ENCODE measurements at regions not wholly inside any gene's neighbourhood (a gene's known extent, or its start where the extent isn't known, plus 50 kb on each side); places are given as distances from the start of the nearest gene placed in this dataset.
"Not testable (repeated sequence)": the region's sequence is repeated elsewhere in the genome, so short reads cannot be mapped to it uniquely, and the experiment has no call there.

DNA sequence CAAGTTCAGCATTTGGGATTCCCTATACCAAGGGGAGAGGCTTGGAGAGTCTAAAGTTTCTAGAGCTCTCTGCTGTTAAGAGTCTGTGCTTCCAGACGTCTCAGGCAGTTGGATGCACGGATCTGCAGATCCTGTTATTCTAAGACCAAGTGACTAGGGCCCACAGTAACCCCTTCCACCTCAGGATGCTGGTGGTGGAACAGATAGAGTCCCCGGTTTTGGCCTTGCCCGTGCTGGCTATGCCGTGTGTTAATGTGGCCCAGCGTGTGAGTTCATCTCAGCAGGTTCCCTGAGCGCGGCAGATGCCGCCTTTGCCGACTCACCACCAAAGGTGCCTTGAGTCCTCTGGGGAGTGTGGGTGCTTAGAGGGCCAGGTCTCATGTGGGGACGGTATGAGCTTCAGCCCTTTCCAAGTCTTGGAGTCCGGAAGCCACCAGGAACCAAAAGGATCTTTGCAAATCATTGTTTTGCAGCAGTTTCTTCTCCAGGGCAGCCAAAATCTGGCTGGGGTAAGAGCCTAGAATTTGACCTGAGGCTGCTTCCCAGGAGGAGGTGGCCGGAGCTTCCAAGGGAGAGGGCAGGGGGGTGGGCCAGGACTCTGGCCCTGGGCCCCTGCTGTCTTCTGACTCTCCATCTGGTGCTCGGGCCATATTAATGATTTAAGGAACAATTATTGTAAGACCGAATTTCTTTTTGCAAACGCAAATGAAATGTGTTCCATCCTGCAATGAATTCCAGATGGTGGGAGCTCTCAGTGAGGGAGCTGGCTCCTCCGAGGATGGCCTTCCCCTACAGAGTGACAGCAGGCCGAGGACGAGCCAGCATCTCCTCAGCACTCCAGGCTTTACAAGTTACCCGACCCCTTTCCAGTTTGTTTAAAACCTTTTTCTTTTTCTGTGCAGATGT, 205.7 kb downstream of the FOXD2 start:
- DNase-seq (no peak), ATAC-seq (no peak)
- intact Hi-C loops (cut with DNase I, micrococcal nuclease) = no loop called here

DNA sequence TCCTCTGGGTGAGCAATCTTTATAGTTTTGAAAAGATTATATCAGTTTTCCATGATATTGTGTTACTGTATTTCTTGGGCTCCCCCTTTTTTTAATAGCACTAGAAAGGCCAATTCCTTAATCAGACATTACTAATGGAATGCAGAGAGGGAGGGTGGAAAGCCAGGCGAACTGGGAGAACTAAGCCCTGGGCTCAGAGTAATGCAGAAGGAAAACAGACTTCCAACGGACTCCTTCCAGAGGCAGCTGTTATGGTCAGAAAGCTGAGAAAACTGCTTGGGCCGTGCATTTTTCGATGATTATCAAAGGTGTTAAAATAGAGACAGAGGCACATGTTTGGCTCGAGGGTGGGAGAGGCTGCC, 206.3 kb downstream of the FOXD2 start:
- no peak for DNase-seq
- ATAC-seq = no peak
- intact Hi-C loops (cut with DNase I, micrococcal nuclease) = no loop called here

DNA sequence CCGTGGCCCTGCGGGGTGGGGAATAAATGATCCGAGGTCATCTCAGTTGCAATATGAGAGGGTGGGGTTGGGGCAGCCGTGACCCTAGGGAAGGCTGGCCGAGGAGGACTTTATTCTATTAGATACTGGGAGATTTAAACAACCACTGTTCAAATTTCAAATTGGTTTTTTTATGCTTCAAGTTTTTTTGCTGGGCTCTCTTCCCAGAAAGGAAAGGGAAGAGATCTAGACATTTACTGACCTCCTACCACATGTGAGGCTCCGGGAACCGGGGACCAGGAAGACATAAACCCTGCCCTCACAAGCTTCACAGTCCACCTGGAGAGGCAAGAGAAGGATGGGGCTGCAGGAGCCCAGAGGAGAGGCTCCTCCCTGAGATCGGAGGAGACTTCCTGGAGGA, 207.3 kb downstream of the FOXD2 start:
- intact Hi-C loops (cut with DNase I, micrococcal nuclease) = no loop called here
- ATAC-seq (peak; percentile 34), DNase-seq (no peak)

DNA sequence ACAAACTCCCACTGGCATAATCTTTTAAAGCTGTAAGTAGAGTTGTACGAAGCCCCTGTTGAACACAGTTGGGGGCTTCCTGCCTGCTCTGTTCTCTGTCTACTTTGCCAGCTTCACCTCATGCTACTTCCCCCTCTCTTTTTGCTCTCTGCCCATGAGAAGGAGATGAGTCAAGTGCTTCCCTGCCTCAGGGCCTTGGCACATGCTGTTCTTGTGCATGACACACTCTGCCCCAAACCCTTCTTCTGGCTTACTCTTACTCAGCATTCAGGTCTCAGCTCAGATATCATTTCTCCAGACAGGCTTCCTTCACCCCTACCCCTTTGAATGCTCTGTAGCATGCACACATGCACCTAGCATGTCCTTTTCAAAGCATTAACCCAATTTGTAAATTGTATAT, 208.8 kb downstream of the FOXD2 start:
- ATAC-seq (no peak), DNase-seq (no peak)
- intact Hi-C loops (cut with DNase I, micrococcal nuclease) = no loop called here

DNA sequence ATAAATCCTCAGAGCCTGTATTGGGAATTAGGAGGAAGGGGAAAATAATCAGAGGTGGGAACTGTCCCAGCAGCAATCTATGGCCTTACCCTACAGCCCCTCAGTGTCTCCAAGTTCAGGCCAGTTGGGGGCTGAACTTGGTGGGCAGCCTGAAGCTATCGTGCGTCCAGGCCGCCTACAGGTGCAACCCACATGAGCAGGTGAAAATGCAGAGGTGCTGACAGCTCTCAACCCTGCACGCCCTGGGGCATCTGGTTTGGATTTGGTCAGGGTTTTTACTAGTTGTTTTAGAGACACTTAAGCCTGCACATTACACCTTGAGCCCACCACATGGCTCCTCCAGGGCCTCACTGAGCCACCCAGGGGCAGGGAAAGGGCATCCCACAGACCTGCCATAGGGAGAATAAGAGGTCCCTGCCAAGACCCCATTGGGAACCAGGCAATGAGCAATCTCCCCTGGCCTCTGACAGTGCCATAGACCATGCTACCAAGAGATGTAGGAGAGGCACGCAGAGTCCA, 209.5 kb downstream of the FOXD2 start:
- DNase-seq (peak in 1 of 2 donors; percentile 16), ATAC-seq (no peak)
- intact Hi-C loops (cut with DNase I, micrococcal nuclease) = no loop called here

DNA sequence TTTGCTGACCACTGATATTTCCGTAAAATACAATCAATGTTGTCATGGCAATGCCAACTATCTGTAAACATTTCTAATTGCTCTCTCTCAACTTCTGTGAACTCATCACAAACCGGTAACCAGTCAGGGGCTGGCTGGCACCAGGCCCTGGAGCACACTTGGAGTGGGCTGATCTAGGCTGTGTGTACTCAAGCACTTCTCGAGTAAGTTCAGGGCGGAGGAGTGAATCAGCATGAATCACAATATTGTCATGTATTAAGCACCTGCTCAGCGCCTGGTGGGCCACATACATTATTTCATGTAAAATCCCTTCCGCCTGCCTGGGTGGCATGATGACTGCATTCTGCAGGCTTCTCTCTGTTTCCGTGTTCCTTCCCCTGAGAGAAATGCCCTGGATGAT, 212.4 kb downstream of the FOXD2 start:
- ATAC-seq (peak; percentile 50), DNase-seq (peak; percentile 38 to 45)
- intact Hi-C loops (cut with DNase I, micrococcal nuclease) = no loop called here

DNA sequence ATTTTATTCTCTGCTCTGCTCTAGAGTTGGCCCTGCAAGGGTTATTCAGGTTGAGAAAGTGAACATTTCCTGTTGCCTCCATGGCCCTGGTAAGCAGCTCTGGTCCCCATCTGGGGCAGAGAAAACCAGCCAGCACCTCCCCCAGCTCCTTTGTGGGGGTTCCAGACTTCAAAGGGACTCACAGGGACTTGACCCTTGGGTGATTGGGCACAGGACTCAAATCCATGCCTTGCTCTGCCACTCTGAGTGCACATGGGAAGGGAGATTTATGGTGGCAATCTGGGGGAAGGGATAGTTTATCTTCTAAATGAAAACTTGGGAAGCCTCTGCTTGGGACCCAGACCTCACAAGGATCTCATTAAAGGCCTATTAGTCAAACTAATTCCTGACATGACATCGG, 212.8 kb downstream of the FOXD2 start:
- no peak for DNase-seq
- intact Hi-C loops (cut with DNase I, micrococcal nuclease) = no loop called here
- ATAC-seq = peak; percentile 2

DNA sequence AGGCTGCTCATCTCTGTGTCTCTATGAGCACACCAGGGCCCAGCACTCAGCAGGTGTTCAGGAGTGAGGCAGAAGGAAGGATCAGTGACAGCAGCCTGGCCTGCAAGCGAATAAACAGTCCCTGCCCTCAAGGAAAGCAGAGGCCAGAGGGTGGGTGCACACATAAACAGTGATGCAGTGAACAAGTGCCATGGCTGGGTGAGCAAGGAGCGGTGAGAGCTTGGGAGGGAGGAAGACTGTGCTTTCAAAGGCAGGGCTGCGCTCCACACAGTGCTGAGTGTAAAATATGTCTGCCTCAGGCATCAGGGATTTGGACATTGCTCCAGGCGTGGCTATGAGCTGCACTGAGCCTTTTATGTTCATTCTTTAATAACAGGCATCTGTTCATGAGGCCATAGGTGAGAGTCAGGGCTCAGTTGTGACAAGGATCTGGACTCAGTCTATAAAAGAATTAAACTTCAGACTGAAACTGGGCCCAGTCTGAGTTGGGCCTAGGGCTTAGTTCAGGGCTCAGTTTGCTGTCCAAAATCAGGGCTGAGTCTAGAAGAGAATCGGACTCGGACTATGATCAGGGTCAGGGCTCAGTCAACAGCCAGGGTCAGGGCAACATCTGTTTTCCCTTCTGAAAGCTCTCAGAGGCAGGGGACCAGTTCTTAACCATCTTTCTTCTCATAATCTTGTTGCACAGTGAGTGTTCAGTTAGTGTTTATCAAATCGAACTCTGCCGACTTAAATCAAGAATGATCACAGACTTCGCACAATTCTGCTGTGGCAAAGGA, 213.7 kb downstream of the FOXD2 start:
- intact Hi-C loops (cut with DNase I, micrococcal nuclease) = no loop called here
- ATAC-seq (peak; percentile 92), DNase-seq (peak; percentile 63 to 67)

DNA sequence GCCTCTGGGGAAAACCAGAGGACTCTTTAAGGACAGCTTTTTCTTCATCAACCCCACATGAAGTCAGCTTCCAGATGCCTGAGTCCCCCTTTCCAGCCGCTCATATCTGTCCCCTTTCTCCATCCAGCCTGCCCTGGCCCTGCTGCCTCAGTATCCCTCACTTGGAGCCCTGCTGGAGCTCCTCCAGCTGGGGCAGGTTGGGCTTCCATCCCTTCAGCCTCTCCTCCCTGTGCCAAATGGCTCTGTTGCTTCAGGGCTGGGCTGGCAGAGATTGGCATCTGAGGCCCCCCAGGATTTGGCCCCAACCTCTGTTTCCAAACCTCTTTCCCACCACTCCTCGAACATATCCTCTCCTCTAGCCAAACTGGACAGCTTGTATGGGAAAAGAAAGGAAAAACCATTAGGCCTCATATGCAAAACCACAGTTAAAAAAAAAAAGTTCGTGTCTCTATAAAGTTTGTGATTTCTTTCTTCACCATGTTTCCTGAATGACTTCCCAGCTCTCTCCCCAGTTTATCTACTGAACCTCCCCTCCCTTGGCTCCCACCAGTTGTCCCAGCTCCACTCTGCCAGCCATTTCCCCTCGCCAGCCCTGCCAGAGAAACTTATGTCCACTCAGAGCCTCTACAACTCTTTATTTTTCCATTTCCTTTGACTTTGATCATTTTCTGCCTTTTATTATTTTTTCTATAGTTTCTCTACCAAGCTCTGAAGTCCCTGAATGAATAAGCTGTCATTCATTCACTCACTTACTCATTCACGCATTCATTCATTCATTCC, 217.9 kb downstream of the FOXD2 start:
- DNase-seq = no peak
- intact Hi-C loops (cut with DNase I, micrococcal nuclease) = no loop called here
- ATAC-seq = no peak

DNA sequence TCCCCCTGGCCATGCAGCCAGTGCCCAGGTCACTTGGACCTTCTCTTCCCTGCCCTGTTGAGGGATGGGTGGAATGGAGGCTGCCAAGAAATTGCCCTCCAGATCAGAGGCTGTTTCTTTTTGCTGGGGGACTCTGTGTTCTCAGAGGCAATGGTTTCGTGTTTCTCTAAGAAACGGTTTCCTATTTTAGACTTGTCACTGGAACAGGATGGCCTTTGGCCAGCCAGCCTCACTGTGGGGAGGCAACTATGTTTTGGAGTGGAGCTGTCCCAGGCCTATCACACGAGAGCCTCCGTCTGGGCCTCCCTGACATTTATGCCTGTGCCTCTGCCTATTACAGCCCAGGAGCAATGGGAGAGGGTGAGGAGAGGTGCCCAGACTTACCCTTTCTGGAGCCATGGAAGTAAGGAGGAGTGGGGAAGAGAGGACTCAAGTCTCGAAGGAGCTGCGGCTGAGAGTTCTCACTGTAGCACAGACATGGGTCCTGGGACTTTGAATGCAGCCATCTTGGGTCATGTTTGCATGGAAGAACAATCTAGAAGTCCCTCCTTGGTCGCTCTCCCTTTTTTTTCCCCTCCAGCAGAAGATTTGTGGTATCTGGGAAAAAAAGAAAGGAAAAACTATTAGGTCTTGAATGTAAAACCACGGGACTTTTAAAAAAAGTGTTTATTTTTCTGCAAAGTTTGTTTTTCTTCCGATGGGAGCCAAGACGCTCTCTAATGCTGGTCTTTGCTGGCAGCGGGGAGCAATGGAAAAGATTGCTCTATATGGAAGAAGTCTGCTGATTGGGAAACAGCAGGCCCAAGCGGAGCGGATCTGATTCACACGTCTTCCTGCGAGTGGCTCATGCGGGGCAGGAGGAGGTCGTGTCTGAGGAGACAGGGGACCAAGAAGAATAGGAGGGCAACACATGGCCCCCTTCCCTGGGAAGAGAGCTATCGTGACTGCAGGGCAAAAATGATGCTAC, 219.2 kb downstream of the FOXD2 start:
- intact Hi-C loops (cut with DNase I, micrococcal nuclease) = no loop called here
- DNase-seq (no peak), ATAC-seq (no peak)

DNA sequence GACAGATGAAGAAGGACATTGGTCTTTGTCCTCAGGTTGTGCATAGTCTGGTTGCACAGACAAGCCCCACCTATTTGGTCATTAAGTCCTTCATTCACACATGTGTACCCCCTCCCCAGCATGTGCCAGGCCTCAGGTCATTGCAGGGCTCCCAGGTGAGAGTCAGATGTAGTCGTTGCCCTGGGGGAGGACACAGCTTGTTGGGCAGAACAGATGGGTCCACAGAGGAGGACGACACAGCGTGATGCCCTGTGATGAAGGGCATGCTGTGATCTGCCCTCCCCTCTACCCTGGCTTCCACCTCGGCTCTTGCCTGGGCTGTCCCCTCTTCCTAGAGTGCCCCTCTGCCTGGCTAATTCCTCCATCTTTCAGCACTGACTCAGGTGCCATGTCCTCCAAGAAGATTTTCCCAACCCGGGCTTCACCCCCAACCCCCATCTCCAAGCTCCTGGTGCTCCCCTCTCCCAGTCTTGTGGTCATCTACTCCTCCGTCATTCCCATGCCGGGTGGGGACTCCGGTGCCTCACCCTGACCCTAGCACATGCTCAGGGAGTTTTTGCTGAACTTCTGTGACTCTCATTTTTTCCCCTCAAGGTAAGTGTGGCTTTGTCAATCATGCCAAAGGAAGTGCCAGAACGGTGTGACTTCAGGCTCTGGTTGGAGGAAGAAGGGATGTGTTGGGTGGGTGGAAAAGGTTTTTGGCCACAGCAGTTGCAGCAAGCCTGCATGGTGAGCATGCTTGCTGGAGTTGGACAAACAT, 220.5 kb downstream of the FOXD2 start:
- ATAC-seq (no peak), DNase-seq (no peak)
- intact Hi-C loops (cut with DNase I, micrococcal nuclease) = no loop called here

DNA sequence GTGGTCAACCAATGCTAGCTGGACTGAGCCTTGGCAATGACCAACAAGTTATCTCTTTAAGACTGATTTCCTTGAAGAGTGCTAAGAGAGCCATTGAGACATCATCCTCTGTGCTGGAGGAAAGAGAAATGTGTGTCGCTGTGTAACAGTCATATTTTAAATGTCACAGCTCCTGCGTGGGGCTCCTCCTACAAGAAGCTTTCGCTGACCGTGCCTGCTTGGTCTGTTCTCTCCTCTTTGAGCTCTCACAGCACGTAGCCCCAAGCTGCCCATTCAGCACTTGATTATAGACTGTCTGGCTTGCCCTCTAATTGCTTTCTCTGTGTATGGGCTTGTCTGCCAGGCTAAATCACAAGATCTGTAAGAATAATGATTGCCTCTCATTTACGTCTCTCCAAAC, 221.3 kb downstream of the FOXD2 start:
- ATAC-seq = no peak
- no peak for DNase-seq
- intact Hi-C loops (cut with DNase I, micrococcal nuclease) = no loop called here

DNA sequence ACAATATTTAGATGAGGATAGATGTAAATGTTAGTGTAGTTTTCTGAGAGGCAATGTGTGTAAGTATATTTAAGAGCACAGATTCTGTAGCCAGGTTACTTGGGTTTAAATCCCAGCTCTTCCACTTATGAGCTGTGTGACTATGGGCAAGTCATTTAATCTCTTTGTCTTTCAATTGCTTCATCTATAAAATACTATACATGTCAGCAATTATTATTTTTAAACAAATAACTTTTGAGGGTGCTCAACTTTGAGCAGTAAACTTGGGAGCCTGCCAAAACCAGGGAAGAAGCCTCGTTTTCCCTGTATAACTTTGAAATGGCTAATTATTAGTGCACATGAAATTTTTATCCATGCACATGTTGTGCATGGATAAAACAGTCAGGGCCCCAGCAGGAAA, 222.8 kb downstream of the FOXD2 start:
- intact Hi-C loops (cut with DNase I, micrococcal nuclease) = no loop called here
- ATAC-seq (no peak), DNase-seq (no peak)

DNA sequence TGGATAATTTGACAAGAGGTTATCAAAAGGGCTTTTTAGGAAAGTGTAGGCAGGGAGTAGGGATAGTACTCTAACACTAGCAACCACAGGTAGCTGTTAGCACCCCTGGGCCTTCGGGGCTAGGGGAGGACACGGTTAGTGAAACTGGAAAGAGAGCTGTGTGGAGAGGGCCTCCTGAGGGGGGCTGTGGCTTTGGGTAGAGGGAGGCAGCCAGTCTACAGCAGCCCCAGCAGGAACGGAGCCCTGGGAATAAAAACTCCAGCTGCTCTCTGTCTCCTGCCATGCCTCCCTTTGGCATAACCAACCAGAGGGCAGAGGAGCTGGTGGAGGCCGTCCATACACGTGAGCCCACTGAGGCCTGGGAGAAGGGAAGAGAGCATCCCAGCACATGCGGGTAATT, 223.2 kb downstream of the FOXD2 start:
- ATAC-seq (no peak), DNase-seq (no peak)
- intact Hi-C loops (cut with DNase I, micrococcal nuclease) = no loop called here

DNA sequence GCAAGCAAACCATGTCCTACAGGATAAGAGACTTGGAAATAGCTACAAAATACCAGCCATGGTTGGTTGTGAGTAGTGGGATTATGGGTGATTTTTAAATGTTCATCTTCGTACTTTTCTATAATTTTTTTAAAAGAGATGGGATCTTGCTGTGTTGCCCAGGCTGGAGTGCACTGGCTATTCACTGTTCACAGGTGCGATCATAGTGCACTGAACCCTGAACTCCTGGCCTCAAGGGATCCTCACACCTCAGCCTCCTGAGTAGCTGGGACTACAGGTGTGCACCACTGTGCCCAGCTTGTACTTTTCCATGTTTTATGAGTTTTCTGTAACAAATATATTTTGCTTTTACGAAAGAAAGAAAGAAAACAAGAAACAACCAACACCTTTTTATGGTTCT, 224.2 kb downstream of the FOXD2 start:
- intact Hi-C loops (cut with DNase I, micrococcal nuclease) = no loop called here
- DNase-seq = no peak
- no peak for ATAC-seq

DNA sequence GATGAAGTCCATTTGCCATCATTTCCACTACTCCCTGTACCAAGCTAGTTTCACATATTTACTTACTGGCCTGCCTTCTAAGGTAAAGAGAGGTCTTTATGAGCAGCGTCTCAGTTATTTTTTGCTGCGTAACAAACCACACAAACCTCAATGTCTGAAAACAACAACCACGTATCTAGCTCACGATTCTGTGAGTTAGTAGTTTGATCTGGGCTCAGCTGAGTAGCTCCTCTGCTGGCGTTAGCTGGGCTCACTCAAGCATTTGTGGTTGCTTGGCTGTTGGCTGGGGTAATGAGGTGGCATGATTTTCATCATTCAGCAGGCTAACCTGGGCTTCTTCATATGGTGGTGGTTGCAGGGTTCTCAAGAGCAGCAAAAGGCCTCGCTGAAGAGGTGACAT, 225.4 kb downstream of the FOXD2 start:
- DNase-seq (no peak), ATAC-seq (no peak)
- intact Hi-C loops (cut with DNase I, micrococcal nuclease) = no loop called here

DNA sequence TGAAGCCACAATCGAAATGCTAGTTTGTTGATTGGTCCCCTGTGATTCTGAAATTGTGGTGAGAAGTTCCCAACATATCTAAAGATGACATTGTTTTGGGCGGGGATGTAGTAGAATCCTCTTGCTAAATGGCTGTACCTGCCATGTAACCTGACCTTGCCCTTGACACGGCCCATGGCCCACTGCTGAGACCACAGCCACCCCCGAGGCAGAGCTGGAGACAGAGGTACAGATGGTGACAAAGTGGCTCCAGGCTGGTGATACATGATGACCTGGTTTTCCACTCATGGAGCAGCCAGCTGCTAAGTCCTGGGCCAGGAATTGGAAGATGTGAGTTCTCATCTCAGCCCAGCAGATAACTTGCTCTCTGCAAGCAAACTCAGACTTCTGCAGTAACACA, 226.5 kb downstream of the FOXD2 start:
- no peak for DNase-seq
- intact Hi-C loops (cut with DNase I, micrococcal nuclease) = no loop called here
- no peak for ATAC-seq

DNA sequence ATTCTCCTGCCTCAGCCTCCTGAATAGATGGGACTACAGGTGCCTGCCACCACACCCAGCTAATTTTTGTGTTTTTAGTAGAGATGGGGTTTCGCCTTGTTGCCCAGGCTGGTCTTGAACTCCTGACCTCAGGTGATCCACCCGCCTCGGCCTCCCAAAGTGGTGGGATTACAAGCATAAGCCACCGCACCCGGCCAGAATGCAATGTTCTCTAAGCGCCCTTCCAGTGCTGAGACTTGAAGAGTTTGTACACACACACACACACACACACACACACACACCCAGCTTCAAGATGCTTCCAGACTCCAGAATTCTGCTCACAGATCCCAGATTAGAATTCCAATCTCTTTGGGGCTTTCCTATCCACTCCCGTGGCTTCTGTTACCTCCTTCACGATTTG, 227.1 kb downstream of the FOXD2 start:
- intact Hi-C loops (cut with DNase I, micrococcal nuclease); DNase-seq; ATAC-seq: not testable (repeated sequence)
